Ectodermal cell (in vitro differentiated cells): ENCODE measurements at regions not wholly inside any gene's neighbourhood (a gene's known extent, or its start where the extent isn't known, plus 50 kb on each side); places are given as distances from the start of the nearest gene placed in this dataset.
"Not testable (repeated sequence)": the region's sequence is repeated elsewhere in the genome, so short reads cannot be mapped to it uniquely, and the experiment has no call there.

Source experiments
- H3K27ac ChIP-seq: 2 replicates; pipeline ENCODE4 v1.7.0; 2013; ENCODE audit warnings: mild to moderate bottlenecking, low read depth, low read length; ENCODE audit not compliant: insufficient read depth, poor library complexity, severe bottlenecking
- H3K27me3 ChIP-seq: 2 replicates; pipeline ENCODE4 v1.7.0; 2013; ENCODE audit warnings: mild to moderate bottlenecking, low read length; ENCODE audit not compliant: insufficient read depth, control insufficient read depth, poor library complexity, severe bottlenecking
- H3K36me3 ChIP-seq: one replicate; pipeline ENCODE4 v1.7.0; 2013; ENCODE audit warnings: low read length; ENCODE audit not compliant: control insufficient read depth, insufficient read depth
- H3K4me1 ChIP-seq: one replicate; pipeline ENCODE4 v1.7.0; 2013; ENCODE audit warnings: low read length; ENCODE audit not compliant: control insufficient read depth, insufficient read depth
- H3K4me3 ChIP-seq: 2 replicates; pipeline ENCODE4 v1.7.0; 2013; ENCODE audit warnings: low read depth, low read length, control low read depth; ENCODE audit not compliant: insufficient read depth
- H3K9me3 ChIP-seq: 2 replicates; pipeline ENCODE4 v1.7.0; 2013; ENCODE audit warnings: mild to moderate bottlenecking, low read length, moderate library complexity; ENCODE audit not compliant: control insufficient read depth
- WGBS, 2 experiments: methylation state at CpG; one replicate each; pipeline ENCODE4 v1.1.7; 2013; ENCODE audit warnings: missing lambda C conversion rate in 2 of 2; 5-methylcytosine and 5-hydroxymethylcytosine counted together

- Histone ChIP-seq H3K9me3 (no peaks in the 10 kb centered on the region), H3K36me3 (no peaks in the 10 kb centered on the region), H3K4me3 (no peak overlapping the region), H3K27ac (no peak overlapping the region), H3K4me1 (no peaks in the 10 kb centered on the region), H3K27me3 (no peaks in the 10 kb centered on the region)
- WGBS, 2 experiments = 75 to 92% methylated on average over 2 of the region's 2 CpGs
Measured at GRCh38 chr2:220374282-220374681, 746.9 kb downstream of the SLC4A3 start.

DNA sequence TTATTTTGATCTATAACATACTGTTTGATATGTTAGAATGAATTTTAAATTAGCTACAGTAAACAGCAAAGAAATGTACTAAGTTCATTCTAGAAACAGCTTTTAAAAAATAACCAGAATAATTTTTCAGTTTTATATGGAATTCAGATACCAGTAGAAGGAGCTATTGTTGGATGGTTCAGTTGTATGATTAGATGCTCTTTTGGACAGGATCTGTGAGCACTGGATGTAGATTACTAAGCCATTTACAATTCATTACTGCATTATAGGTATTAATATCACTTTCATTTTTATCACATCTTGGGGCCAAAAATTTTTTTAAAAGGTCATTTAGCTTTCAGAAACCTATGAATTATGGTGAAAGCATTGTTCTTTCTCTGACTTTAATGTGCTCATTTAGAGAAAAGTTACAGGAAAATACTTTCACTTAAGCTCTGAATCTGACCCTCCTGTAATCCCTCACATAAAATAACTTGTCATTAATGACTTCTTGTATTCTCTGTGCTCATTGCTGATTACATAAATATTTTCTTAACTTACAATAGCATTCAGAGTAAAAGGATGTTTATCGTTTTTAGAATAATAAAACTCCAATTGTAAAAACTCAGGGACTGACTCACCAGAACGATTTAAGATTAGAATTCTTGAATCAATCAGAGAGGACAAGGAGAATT is 750.2 kb downstream of the SLC4A3 start:
- Histone ChIP-seq H3K9me3 (no peaks in the 10 kb centered on the region), H3K27ac (no peak overlapping the region), H3K27me3 (no peaks in the 10 kb centered on the region), H3K36me3 (no peaks in the 10 kb centered on the region), H3K4me3 (no peak overlapping the region), H3K4me1 (no peaks in the 10 kb centered on the region)
- 85 to 92% methylated on average over 2 of the region's 2 CpGs for WGBS, 2 experiments

DNA sequence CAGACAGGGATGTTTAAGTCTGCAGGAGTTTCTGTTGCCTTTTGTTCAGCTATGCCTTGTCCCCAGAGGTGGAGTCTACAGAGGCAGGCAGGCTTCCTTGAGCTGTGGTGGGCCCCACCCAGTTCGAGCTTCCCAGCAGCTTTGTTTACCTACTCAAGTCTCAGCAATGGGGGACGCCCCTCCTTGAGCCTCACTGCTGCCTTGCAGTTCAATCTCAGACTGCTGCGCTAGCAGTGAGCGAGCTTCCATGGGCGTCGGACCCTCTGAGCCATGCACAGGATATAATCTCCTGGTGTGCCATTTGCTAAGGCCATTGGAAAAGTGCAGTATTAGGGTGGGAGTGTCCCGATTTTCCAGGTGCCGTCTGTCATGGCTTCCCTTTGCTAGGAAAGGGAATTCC is 760.3 kb downstream of the SLC4A3 start:
- 92 to 93% methylated on average over 8 of the region's 8 CpGs for WGBS, 2 experiments
- H3K4me3 ChIP-seq, H3K27ac ChIP-seq, H3K9me3 ChIP-seq, H3K36me3 ChIP-seq, H3K27me3 ChIP-seq, H3K4me1 ChIP-seq: not testable (repeated sequence)

DNA sequence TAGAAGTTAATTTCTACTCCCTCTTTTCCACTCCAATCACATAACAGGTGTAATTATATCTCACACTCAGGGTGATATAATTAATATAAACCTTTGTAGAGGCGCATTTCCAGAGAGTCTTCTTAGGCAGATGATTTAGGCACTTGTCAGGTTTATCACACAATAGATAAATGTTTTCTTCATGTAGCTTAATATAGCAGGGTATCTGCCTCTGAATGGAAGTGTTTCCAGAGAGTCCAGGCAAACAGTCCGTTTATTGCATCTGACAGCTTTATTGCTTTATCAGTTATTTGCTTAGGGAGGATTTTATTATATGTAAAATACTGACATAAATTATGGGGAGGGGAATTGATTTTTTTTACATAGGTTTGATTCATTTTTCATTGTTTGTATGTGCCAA is 766.3 kb downstream of the SLC4A3 start:
- Histone ChIP-seq H3K4me3 (no peak overlapping the region), H3K27ac (no peak overlapping the region), H3K4me1 (no peaks in the 10 kb centered on the region), H3K36me3 (no peaks in the 10 kb centered on the region), H3K27me3 (no peaks in the 10 kb centered on the region), H3K9me3 (no peaks in the 10 kb centered on the region)
- 94 to 100% methylated on average over 1 to 2 of the region's 2 CpGs for WGBS, 2 experiments

DNA sequence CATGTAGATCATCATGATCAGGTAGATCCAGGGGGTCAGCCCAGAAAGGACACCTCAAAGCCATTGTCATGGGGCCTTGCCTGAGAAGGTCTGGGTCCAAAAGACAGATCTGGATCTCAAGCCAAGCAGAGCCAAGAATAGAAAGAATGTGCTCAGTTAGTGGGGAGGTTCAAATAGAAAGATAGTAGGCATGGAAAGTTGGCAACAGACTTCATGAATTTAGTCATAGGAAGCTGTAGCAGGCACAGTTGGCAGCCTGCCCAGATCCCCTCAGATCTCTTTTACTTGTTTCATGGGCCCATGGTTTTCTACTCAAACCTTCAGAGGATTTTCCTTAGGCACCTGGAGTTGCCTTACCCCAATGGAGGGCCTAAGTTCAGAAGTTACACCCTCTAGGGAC is 767.0 kb downstream of the SLC4A3 start:
- Histone ChIP-seq H3K4me3 (no peak overlapping the region), H3K9me3 (no peaks in the 10 kb centered on the region), H3K27ac (no peak overlapping the region), H3K36me3 (no peaks in the 10 kb centered on the region), H3K27me3 (no peaks in the 10 kb centered on the region), H3K4me1 (no peaks in the 10 kb centered on the region)

DNA sequence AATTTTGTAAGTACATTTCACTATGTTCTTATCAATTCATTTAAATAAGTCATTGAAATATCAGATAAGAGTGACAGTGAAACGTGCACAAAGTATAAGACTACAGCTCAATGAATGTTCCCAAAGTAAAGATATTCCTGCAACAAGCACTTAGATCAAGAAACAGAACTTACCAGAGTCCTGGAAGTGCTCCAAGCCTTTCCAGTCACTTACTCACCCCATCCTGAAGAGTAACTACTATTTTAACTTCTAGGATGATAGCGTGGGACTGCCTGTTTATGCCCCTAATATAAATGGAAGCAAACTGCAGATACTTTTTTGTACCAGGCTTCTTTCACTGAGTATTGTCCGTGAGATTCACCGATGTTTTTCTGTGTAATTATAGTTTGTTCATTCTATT is 768.9 kb downstream of the SLC4A3 start:
- Histone ChIP-seq H3K9me3 (no peaks in the 10 kb centered on the region), H3K27me3 (no peaks in the 10 kb centered on the region), H3K27ac (no peak overlapping the region), H3K4me3 (no peak overlapping the region), H3K4me1 (no peaks in the 10 kb centered on the region), H3K36me3 (no peaks in the 10 kb centered on the region)
- WGBS, 2 experiments = 82 to 94% methylated on average over 4 of the region's 4 CpGs

GRCh38 chr2:220410296-220410695 is 782.9 kb downstream of the SLC4A3 start:
- Histone ChIP-seq H3K27ac (no peak overlapping the region), H3K4me1 (no peaks in the 10 kb centered on the region), H3K36me3 (no peaks in the 10 kb centered on the region), H3K27me3 (no peaks in the 10 kb centered on the region), H3K4me3 (no peak overlapping the region), H3K9me3 (no peaks in the 10 kb centered on the region)
- 50 to 57% methylated on average over 1 of the region's 1 CpG for WGBS, 2 experiments

DNA sequence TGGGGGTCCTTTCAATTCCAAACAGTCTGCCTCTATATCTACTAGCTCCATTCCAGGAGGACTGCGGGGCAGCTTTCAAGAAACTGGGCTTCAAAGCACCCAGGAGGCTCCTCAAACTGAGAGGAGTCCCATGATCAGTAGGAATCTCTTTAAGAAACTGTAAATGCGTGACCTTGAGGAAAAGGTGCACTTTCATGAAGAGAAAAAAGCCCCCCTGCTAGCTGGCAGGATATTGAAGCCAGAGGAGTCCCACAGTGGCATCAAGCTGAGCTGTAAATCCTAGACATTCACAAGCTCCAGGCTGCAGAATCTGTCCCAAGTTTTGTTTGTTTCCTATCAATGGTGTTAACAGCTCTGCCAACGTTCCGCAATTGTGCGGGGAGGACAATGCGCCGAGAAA is 790.1 kb downstream of the SLC4A3 start:
- no peaks in the 10 kb centered on the region for H3K27me3 ChIP-seq
- H3K36me3 ChIP-seq = no peaks in the 10 kb centered on the region
- 10 to 15% methylated on average over 6 to 7 of the region's 7 CpGs for WGBS, 2 experiments
- no peak overlapping the region for H3K27ac ChIP-seq
- no peaks in the 10 kb centered on the region for H3K9me3 ChIP-seq
- peaks cover 11% of the 10 kb centered on the region for H3K4me1 ChIP-seq
- H3K4me3 ChIP-seq = no peak overlapping the region

DNA sequence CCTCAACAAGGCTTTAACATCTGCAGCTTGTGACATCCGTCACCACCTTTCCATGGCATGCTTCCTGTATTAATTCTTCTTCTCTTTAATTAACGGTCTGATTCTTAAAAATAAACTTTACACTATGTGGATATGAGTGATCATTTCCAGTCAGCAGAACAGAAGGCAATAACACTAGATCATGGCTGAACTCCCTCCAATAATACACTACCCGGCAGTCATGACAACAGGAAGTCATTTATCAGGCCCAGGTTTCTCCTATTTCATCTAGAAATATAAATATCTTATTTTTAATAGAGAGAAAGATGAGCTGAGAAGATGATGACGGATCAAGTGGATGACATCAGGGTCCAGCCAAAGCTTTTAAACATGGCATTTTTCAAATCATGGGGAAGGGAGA is 792.2 kb downstream of the SLC4A3 start:
- Histone ChIP-seq H3K9me3 (no peaks in the 10 kb centered on the region), H3K36me3 (no peaks in the 10 kb centered on the region), H3K4me1 (peaks cover 11% of the 10 kb centered on the region), H3K27ac (no peak overlapping the region), H3K4me3 (no peak overlapping the region), H3K27me3 (no peaks in the 10 kb centered on the region)
- 91 to 100% methylated on average over 3 of the region's 4 CpGs for WGBS, 2 experiments

- Histone ChIP-seq H3K4me3 (no peak overlapping the region), H3K36me3 (no peaks in the 10 kb centered on the region), H3K27ac (no peak overlapping the region), H3K4me1 (peaks cover 11% of the 10 kb centered on the region), H3K27me3 (no peaks in the 10 kb centered on the region), H3K9me3 (no peaks in the 10 kb centered on the region)
Measured at GRCh38 chr2:220420820-220421219, 793.4 kb downstream of the SLC4A3 start.

DNA sequence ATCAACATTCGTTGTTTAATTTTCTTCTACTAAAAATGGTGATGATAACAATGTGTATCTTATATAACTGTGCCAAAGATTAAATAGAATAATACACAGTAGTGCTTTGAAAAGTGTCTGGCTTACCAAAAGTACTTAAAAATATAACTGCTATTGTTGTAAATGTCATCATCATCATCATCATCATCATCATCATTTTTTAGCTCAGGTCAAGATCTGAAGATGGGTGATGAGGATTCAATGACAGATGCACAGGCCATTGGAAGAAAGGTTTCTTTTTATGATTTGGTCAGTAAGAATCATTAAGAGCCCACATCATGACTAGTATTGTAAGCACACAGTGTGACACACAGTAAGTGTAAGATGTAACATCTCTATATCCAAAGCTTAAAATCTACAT is 795.2 kb downstream of the SLC4A3 start:
- H3K9me3 ChIP-seq = no peaks in the 10 kb centered on the region
- H3K4me3 ChIP-seq = no peak overlapping the region
- H3K36me3 ChIP-seq = no peaks in the 10 kb centered on the region
- no peaks in the 10 kb centered on the region for H3K27me3 ChIP-seq
- no peak overlapping the region for H3K27ac ChIP-seq
- no CpG with 5 or more reads among the region's 1 CpG for WGBS, 2 experiments
- H3K4me1 ChIP-seq = no peaks in the 10 kb centered on the region
